Fibroblast of villous mesenchyme (primary cell): ENCODE measurements at regions not wholly inside any gene's neighbourhood (a gene's known extent, or its start where the extent isn't known, plus 50 kb on each side); places are given as distances from the start of the nearest gene placed in this dataset.

ENCODE experiments used
- DNase-seq: peaks from one replicate; pipeline ENCODE4 v3.0.0-alpha.2; 2010; ENCODE audit warnings: low read depth
- H3K4me3 ChIP-seq: 2 replicates; pipeline ENCODE4 v1.5.1; 2011; ENCODE audit warnings: low read depth, mild to moderate bottlenecking, low read length
- CTCF ChIP-seq: IDR thresholded peaks from 2 replicates; pipeline ENCODE4 v1.5.1; 2012; ENCODE audit warnings: low read depth, mild to moderate bottlenecking, low read length; ENCODE audit not compliant: insufficient read depth

- no peak for TF ChIP-seq CTCF
- no peak overlapping the region for H3K4me3 ChIP-seq
- no peak for DNase-seq
These were observed 1024.8 kb upstream of the AUTS2 start for GRCh38 chr7:68573271-68574005.

GRCh38 chr7:68576366-68576765, 1021.9 kb upstream of the AUTS2 start:
- no peak for DNase-seq
- no peak overlapping the region for H3K4me3 ChIP-seq
- no peak for TF ChIP-seq CTCF

GRCh38 chr7:68581417-68581816, 1016.9 kb upstream of the AUTS2 start:
- TF ChIP-seq CTCF, result no peak
- H3K4me3 ChIP-seq, result no peak overlapping the region
- DNase-seq, result no peak

- DNase-seq, result no peak
- no peak for TF ChIP-seq CTCF
- no peak overlapping the region for H3K4me3 ChIP-seq
These were observed 1010.7 kb upstream of the AUTS2 start for GRCh38 chr7:68587599-68587998.

GRCh38 chr7:68601826-68602225, 996.4 kb upstream of the AUTS2 start:
- DNase-seq, result no peak
- H3K4me3 ChIP-seq, result no peak overlapping the region
- TF ChIP-seq CTCF, result no peak

GRCh38 chr7:68604541-68604940, 993.7 kb upstream of the AUTS2 start:
- TF ChIP-seq CTCF, result no peak
- no peak overlapping the region for H3K4me3 ChIP-seq
- DNase-seq, result no peak

GRCh38 chr7:68610701-68611100, 987.6 kb upstream of the AUTS2 start:
- no peak for DNase-seq
- no peak for TF ChIP-seq CTCF
- H3K4me3 ChIP-seq, result no peak overlapping the region
